ENCODE measurements at regions not wholly inside any gene's neighbourhood (a gene's known extent, or its start where the extent isn't known, plus 50 kb on each side); places are given as distances from the start of the nearest gene placed in this dataset.

GRCh38 chr5:143761663-143762062 lies 50.3 kb upstream of the HMHB1 start:
- no peak overlapping the region for H3K27ac ChIP-seq
- H3K4me3 ChIP-seq = no peak overlapping the region

GRCh38 chr5:143760755-143761154 lies 51.2 kb upstream of the HMHB1 start:
- Histone ChIP-seq H3K27ac (no peak overlapping the region), H3K4me3 (no peak overlapping the region)

- H3K27ac ChIP-seq = no peak overlapping the region
These were observed 51.8 kb upstream of the HMHB1 start for GRCh38 chr5:143760131-143760505.

GRCh38 chr5:143759396-143760130 lies 52.4 kb upstream of the HMHB1 start:
- Histone ChIP-seq H3K27ac (peak overlapping the region in 1 of 21 experiments; percentile 34), H3K4me3 (no peak overlapping the region)

More at GRCh38 chr5:143760131-143760505, 51.8 kb upstream of the HMHB1 start:
- no peak overlapping the region for H3K4me3 ChIP-seq

GRCh38 chr5:143758750-143759149 lies 53.2 kb upstream of the HMHB1 start:
- peak overlapping the region in 1 of 21 experiments; percentile 34 for H3K27ac ChIP-seq
- H3K4me3 ChIP-seq = no peak overlapping the region

- Histone ChIP-seq H3K27ac (no peak overlapping the region), H3K4me3 (no peak overlapping the region)
These were observed 53.9 kb upstream of the HMHB1 start for GRCh38 chr5:143758015-143758414.

- Histone ChIP-seq H3K4me3 (no peak overlapping the region), H3K27ac (no peak overlapping the region)
These were observed 54.8 kb upstream of the HMHB1 start for GRCh38 chr5:143757116-143757515.

- H3K27ac ChIP-seq = no peak overlapping the region
These were observed 56.0 kb upstream of the HMHB1 start for GRCh38 chr5:143755966-143756365.

GRCh38 chr5:143752165-143752850 lies 59.7 kb upstream of the HMHB1 start:
- H3K27ac ChIP-seq = no peak overlapping the region
- no peak overlapping the region for H3K4me3 ChIP-seq

More at GRCh38 chr5:143755966-143756365, 56.0 kb upstream of the HMHB1 start:
- no peak overlapping the region for H3K4me3 ChIP-seq

- H3K27ac ChIP-seq = no peak overlapping the region
- no peak overlapping the region for H3K4me3 ChIP-seq
These were observed 60.6 kb upstream of the HMHB1 start for GRCh38 chr5:143751342-143751741.

GRCh38 chr5:143749581-143750205 lies 62.3 kb upstream of the HMHB1 start:
- Histone ChIP-seq H3K27ac (no peak overlapping the region), H3K4me3 (no peak overlapping the region)

GRCh38 chr5:143748516-143748915 lies 63.4 kb upstream of the HMHB1 start:
- no peak overlapping the region for H3K4me3 ChIP-seq
- H3K27ac ChIP-seq = no peak overlapping the region

GRCh38 chr5:143742951-143743350 lies 69.0 kb upstream of the HMHB1 start:
- no peak overlapping the region for H3K27ac ChIP-seq
- H3K4me3 ChIP-seq = no peak overlapping the region

GRCh38 chr5:143741421-143741820 lies 70.5 kb upstream of the HMHB1 start:
- no peak overlapping the region for H3K4me3 ChIP-seq
- no peak overlapping the region for H3K27ac ChIP-seq

GRCh38 chr5:143740956-143741355 lies 71.0 kb upstream of the HMHB1 start:
- no peak overlapping the region for H3K4me3 ChIP-seq
- no peak overlapping the region for H3K27ac ChIP-seq

- H3K4me3 ChIP-seq = no peak overlapping the region
- no peak overlapping the region for H3K27ac ChIP-seq
These were observed 72.2 kb upstream of the HMHB1 start for GRCh38 chr5:143739746-143740145.

- Histone ChIP-seq H3K4me3 (no peak overlapping the region), H3K27ac (no peak overlapping the region)
These were observed 73.3 kb upstream of the HMHB1 start for GRCh38 chr5:143738417-143739401.

- no peak overlapping the region for H3K27ac ChIP-seq
- no peak overlapping the region for H3K4me3 ChIP-seq
These were observed 74.9 kb upstream of the HMHB1 start for GRCh38 chr5:143737062-143737461.

GRCh38 chr5:143734456-143734780 lies 77.5 kb upstream of the HMHB1 start:
- Histone ChIP-seq H3K27ac (no peak overlapping the region), H3K4me3 (no peak overlapping the region)

All from skin epidermis (tissue), 12 donors.